GM19043 (cell line): ENCODE measurements at regions not wholly inside any gene's neighbourhood (a gene's known extent, or its start where the extent isn't known, plus 50 kb on each side); places are given as distances from the start of the nearest gene placed in this dataset.

Experiments used
- ATAC-seq: cut with Tn5 transposase; IDR thresholded peaks from one replicate; pipeline ENCODE4 v1.9.1; 2021; ENCODE audit warnings: low read depth; ENCODE audit not compliant: unreplicated experiment

- no peak for ATAC-seq
These were observed 143.7 kb downstream of the SCP2D1 start for GRCh38 chr20:18957328-18957727.

GRCh38 chr20:18971121-18971520, 157.5 kb downstream of the SCP2D1 start:
- no peak for ATAC-seq

GRCh38 chr20:18971574-18971973, 158.0 kb downstream of the SCP2D1 start:
- no peak for ATAC-seq

- no peak for ATAC-seq
These were observed 158.8 kb downstream of the SCP2D1 start for GRCh38 chr20:18972251-18972876.

GRCh38 chr20:18973529-18974173, 160.1 kb downstream of the SCP2D1 start:
- ATAC-seq: no peak

- ATAC-seq: no peak
These were observed 161.1 kb downstream of the SCP2D1 start for GRCh38 chr20:18974660-18975059.

GRCh38 chr20:18977441-18977840, 163.9 kb downstream of the SCP2D1 start:
- no peak for ATAC-seq

- no peak for ATAC-seq
These were observed 164.7 kb downstream of the SCP2D1 start for GRCh38 chr20:18978311-18978710.

- no peak for ATAC-seq
These were observed 165.5 kb downstream of the SCP2D1 start for GRCh38 chr20:18979132-18979531.

- ATAC-seq: no peak
These were observed 168.5 kb downstream of the SCP2D1 start for GRCh38 chr20:18981962-18982539.

GRCh38 chr20:18983796-18984195, 170.2 kb downstream of the SCP2D1 start:
- ATAC-seq: no peak

GRCh38 chr20:18984238-18985200, 170.9 kb downstream of the SCP2D1 start:
- ATAC-seq: no peak

- ATAC-seq: no peak
These were observed 172.0 kb downstream of the SCP2D1 start for GRCh38 chr20:18985551-18985950.

- no peak for ATAC-seq
These were observed 172.7 kb downstream of the SCP2D1 start for GRCh38 chr20:18986146-18986830.

- no peak for ATAC-seq
These were observed 173.5 kb downstream of the SCP2D1 start for GRCh38 chr20:18986895-18987580.

GRCh38 chr20:18987781-18988360, 174.3 kb downstream of the SCP2D1 start:
- ATAC-seq: no peak

- no peak for ATAC-seq
These were observed 175.1 kb downstream of the SCP2D1 start for GRCh38 chr20:18988701-18989100.

GRCh38 chr20:18989736-18990474, 176.3 kb downstream of the SCP2D1 start:
- no peak for ATAC-seq

- ATAC-seq: no peak
These were observed 177.4 kb downstream of the SCP2D1 start for GRCh38 chr20:18991012-18991411.
